Lower leg skin (tissue), 4 donors: ENCODE measurements at regions not wholly inside any gene's neighbourhood (a gene's known extent, or its start where the extent isn't known, plus 50 kb on each side); places are given as distances from the start of the nearest gene placed in this dataset.

Experiments
- DNase-seq, 2 donors: peaks; one replicate each; pipeline ENCODE4 v3.0.0-alpha.2; 2019; ENCODE audit warnings: low spot score in 2 of 2
- H3K4me3 ChIP-seq: fragments of 200-600 bp; sonication (generic); 2 replicates; pipeline ENCODE4 v1.5.1; 2017; ENCODE audit warnings: mild to moderate bottlenecking, low read depth; ENCODE audit not compliant: poor library complexity, severe bottlenecking
- CTCF ChIP-seq, 3 donors: fragments of 450-650 bp; IDR thresholded peaks; one replicate each; pipeline ENCODE4 v1.5.1; 2016; ENCODE audit warnings: antibody characterized with exemption in 3 of 3, mild to moderate bottlenecking in 3 of 3, moderate library complexity in 2 of 3
- POLR2A ChIP-seq, 2 donors: fragments of 450-650 bp; IDR thresholded peaks; one replicate each; pipeline ENCODE4 v1.6.1; 2016 to 2017; ENCODE audit warnings: antibody characterized with exemption in 2 of 2, mild to moderate bottlenecking in 1 of 2, moderate library complexity in 1 of 2
- WGBS, 2 donors: methylation state at CpG; one replicate each; pipeline ENCODE4 v1.1.5; 2018; 5-methylcytosine and 5-hydroxymethylcytosine counted together
- intact Hi-C: fragments of 100-400 bp; cut with DNase I; formaldehyde crosslinking; loops from one replicate; pipeline ENCODE4 v1.15.0; 2023; ENCODE audit warnings: low total_unique reads

GRCh38 chr22:49564666-49565515, 262.8 kb downstream of the BRD1 start:
- DNase-seq = no peak
- H3K4me3 ChIP-seq = no peak overlapping the region
- 91 to 94% methylated on average over 26 to 27 of the region's 28 CpGs for WGBS, 2 donors
- intact Hi-C loops = no loop called here
- TF ChIP-seq POLR2A (IDR thresholded peaks at IDR 0.05) = no peak
- no peak for TF ChIP-seq CTCF (IDR thresholded peaks at IDR 0.05)

DNA sequence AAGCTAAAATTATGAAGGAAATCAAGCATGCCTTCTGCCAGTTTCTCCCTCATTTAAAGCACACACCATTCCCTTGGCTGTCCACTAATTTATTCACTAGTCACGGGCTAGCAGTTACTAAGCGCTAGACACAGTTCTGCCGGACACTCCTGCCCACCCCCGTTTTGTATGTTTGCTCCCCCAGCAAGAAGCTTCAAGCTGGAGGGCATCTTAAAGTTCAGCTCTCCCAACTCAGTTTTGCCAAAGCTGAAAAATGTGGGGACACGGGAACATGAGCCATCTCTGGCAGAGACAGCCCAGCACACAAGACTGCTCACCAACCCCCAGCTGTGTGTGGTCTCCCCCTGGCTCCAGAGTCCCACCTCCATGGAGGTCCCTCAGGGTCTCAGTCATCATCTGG, 263.6 kb downstream of the BRD1 start:
- 79 to 93% methylated on average over 5 of the region's 5 CpGs for WGBS, 2 donors
- no peak for TF ChIP-seq POLR2A (IDR thresholded peaks at IDR 0.05)
- no peak for TF ChIP-seq CTCF (IDR thresholded peaks at IDR 0.05)
- intact Hi-C loops = no loop called here
- no peak for DNase-seq
- no peak overlapping the region for H3K4me3 ChIP-seq

DNA sequence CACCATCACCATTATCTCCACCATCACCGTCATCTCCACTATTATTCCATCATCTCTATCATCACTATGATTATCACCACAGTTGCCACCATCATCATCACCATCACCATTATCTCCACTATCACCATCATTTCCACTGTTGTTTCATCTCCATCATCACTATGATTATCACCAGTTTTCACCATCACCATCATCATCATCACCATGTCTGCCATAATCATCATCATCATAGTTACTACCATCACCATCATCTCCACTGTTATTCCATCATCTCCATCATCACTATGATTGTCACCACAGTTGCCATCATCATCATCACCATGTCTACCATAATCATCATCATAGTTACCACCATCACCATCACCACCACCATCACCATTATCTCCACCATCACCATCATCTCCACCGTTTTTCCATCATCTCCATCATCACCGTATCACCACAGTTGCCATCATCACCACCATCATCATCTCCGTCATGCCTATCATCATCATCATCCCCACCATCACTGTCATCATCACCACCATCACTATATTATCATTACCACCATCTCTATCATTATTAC, 264.9 kb downstream of the BRD1 start:
- intact Hi-C loops = no loop called here
- no peak for DNase-seq
- H3K4me3 ChIP-seq = no peak overlapping the region
- TF ChIP-seq CTCF (IDR thresholded peaks at IDR 0.05) = no peak
- TF ChIP-seq POLR2A (IDR thresholded peaks at IDR 0.05) = no peak
- 83 to 93% methylated on average over 4 of the region's 4 CpGs for WGBS, 2 donors

DNA sequence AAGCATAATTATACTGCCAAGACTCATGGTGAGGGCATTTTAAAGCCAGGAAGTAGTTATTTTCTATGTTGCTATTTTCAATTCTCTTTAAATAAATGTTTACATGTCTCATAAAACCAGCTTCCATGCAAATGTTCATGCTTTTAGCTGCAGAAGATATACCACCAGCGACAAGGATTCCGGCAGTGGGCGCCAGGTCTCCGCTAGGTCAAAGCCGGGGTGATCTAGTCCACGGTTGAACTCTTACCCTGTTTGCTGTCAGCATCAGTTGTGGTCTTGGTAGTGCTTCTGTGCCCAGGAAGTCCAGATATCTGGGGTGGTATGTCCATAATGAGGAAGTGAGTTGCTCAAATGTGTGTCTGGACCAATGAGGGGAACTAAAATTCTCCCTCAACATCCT, 265.7 kb downstream of the BRD1 start:
- DNase-seq = no peak
- intact Hi-C loops = no loop called here
- no peak overlapping the region for H3K4me3 ChIP-seq
- WGBS, 2 donors = 91 to 95% methylated on average over 6 of the region's 6 CpGs
- no peak for TF ChIP-seq CTCF (IDR thresholded peaks at IDR 0.05)
- TF ChIP-seq POLR2A (IDR thresholded peaks at IDR 0.05) = no peak

GRCh38 chr22:49561338-49561737, 266.3 kb downstream of the BRD1 start:
- DNase-seq = no peak
- WGBS, 2 donors = 87 to 88% methylated on average over 4 of the region's 4 CpGs
- TF ChIP-seq CTCF (IDR thresholded peaks at IDR 0.05) = no peak
- no peak for TF ChIP-seq POLR2A (IDR thresholded peaks at IDR 0.05)
- no peak overlapping the region for H3K4me3 ChIP-seq
- intact Hi-C loops = no loop called here
